IMR-90 (cell line): ENCODE measurements at regions not wholly inside any gene's neighbourhood (a gene's known extent, or its start where the extent isn't known, plus 50 kb on each side); places are given as distances from the start of the nearest gene placed in this dataset.

ENCODE experiments used
- ATAC-seq: fragments of 200-7000 bp; cut with Tn5 transposase; 2 replicates; pipeline ENCODE4 v1.9.1; 2020; ENCODE audit warnings: low read depth, mild to moderate bottlenecking, moderate library complexity
- BruUV-seq: library from RNA; stranded (reverse); fragments of 400-500 nt; replicated peaks from 2 replicates; lab custom pipeline; 2021; lab: Mats Ljungman, UMichigan
- CTCF ChIA-PET: fragments of 300-600 bp; formaldehyde crosslinking; extraction: SDS; loops from one replicate; lab custom pipeline; 2021; ENCODE audit warnings: antibody characterized with exemption; lab: Yijun Ruan, JAX
- POLR2A ChIA-PET: fragments of 300-600 bp; sonication (Branson Sonifier 250); formaldehyde crosslinking; loops from one replicate; lab custom pipeline; 2022; ENCODE audit warnings: antibody characterized with exemption; ENCODE audit not compliant: unreplicated experiment; lab: Charles Lee
- DNase-seq: peaks from one replicate; pipeline ENCODE4 v3.0.0; 2013
- H2AFZ ChIP-seq: replicated peaks from 2 replicates; pipeline ENCODE3; 2013; ENCODE audit warnings: low read length, mild to moderate bottlenecking; ENCODE audit not compliant: poor library complexity
- H2AK5ac ChIP-seq: 2 replicates; pipeline ENCODE4 v1.6.1; 2013; ENCODE audit warnings: low read depth, low read length, inconsistent platforms
- H2AK9ac ChIP-seq: replicated peaks from 2 replicates; pipeline ENCODE3; 2013; ENCODE audit warnings: mild to moderate bottlenecking, low read depth, low read length, moderate library complexity; ENCODE audit not compliant: poor library complexity
- H2BK120ac ChIP-seq: 2 replicates; pipeline ENCODE4 v1.6.1; 2013; ENCODE audit warnings: low read depth, low read length, inconsistent platforms
- H2BK15ac ChIP-seq: 3 replicates; pipeline ENCODE4 v1.6.1; 2013; ENCODE audit warnings: low read depth, low read length, inconsistent platforms
- H2BK20ac ChIP-seq: 2 replicates; pipeline ENCODE4 v1.6.1; 2013; ENCODE audit warnings: low read depth, mild to moderate bottlenecking, inconsistent platforms, low read length, moderate library complexity
- H2BK5ac ChIP-seq: 2 replicates; pipeline ENCODE4 v1.6.1; 2013; ENCODE audit warnings: mild to moderate bottlenecking, low read depth, low read length, inconsistent platforms; ENCODE audit not compliant: poor library complexity, severe bottlenecking
- H3K14ac ChIP-seq: replicated peaks from 2 replicates; pipeline ENCODE4 v1.6.1; 2013; ENCODE audit warnings: low read depth, low read length, inconsistent platforms
- H3K18ac ChIP-seq: 2 replicates; pipeline ENCODE4 v1.6.1; 2013; ENCODE audit warnings: low read depth, low read length, control low read depth
- H3K23ac ChIP-seq: 2 replicates; pipeline ENCODE4 v1.6.1; 2013; ENCODE audit warnings: low read depth, low read length, inconsistent platforms
- H3K27ac ChIP-seq: 2 replicates; pipeline ENCODE4 v1.5.1; 2013; ENCODE audit warnings: mild to moderate bottlenecking, control low read depth, low read length; ENCODE audit not compliant: insufficient read depth
- H3K27me3 ChIP-seq: 2 replicates; pipeline ENCODE4 v1.6.1; 2013; ENCODE audit warnings: low read length; ENCODE audit not compliant: control insufficient read depth, insufficient read depth
- H3K36me3 ChIP-seq: 2 replicates; pipeline ENCODE4 v1.6.1; 2013; ENCODE audit warnings: low read length, mixed read lengths; ENCODE audit not compliant: control insufficient read depth, insufficient read depth
- H3K4ac ChIP-seq: 2 replicates; pipeline ENCODE4 v1.6.1; 2013; ENCODE audit warnings: low read depth, low read length, inconsistent platforms
- H3K4me1 ChIP-seq: 2 replicates; pipeline ENCODE4 v1.6.1; 2013; ENCODE audit warnings: low read length, mixed read lengths; ENCODE audit not compliant: control insufficient read depth, insufficient read depth
- H3K4me2 ChIP-seq: 2 replicates; pipeline ENCODE4 v1.6.1; 2013; ENCODE audit warnings: low read depth, mild to moderate bottlenecking, control low read depth, low read length, moderate library complexity
- H3K4me3 ChIP-seq: 2 replicates; pipeline ENCODE4 v1.5.1; 2013; ENCODE audit warnings: low read depth, mild to moderate bottlenecking, control low read depth, low read length, moderate library complexity; ENCODE audit not compliant: insufficient read depth
- H3K56ac ChIP-seq: 2 replicates; pipeline ENCODE4 v1.6.1; 2013; ENCODE audit warnings: low read length, inconsistent platforms; ENCODE audit not compliant: insufficient read depth; ENCODE audit errors: extremely low read depth
- H3K79me1 ChIP-seq, 2 experiments: 2 replicates each; pipeline ENCODE4 v1.6.1; 2013; ENCODE audit warnings: low read length in 2 of 2, inconsistent platforms in 1 of 2, low read depth in 1 of 2
- H3K9ac ChIP-seq: 2 replicates; pipeline ENCODE4 v1.6.1; 2013; ENCODE audit warnings: low read depth, low read length, control low read depth
- H3K9me1 ChIP-seq: 2 replicates; pipeline ENCODE4 v1.6.1; 2013; ENCODE audit warnings: low read length, inconsistent platforms; ENCODE audit not compliant: insufficient read depth
- H3K9me3 ChIP-seq: 2 replicates; pipeline ENCODE4 v1.6.1; 2013; ENCODE audit warnings: low read length; ENCODE audit not compliant: control insufficient read depth, insufficient read depth
- H4K20me1 ChIP-seq: 2 replicates; pipeline ENCODE4 v1.6.1; 2013; ENCODE audit warnings: low read length, inconsistent platforms; ENCODE audit not compliant: insufficient read depth
- H4K5ac ChIP-seq: 2 replicates; pipeline ENCODE4 v1.6.1; 2013; ENCODE audit warnings: mild to moderate bottlenecking, low read depth, low read length, control low read depth
- H4K8ac ChIP-seq, 2 experiments: 2 replicates each; pipeline ENCODE4 v1.6.1; 2013; ENCODE audit warnings: low read depth in 2 of 2, low read length in 2 of 2, control low read depth in 1 of 2, inconsistent platforms in 1 of 2
- H4K91ac ChIP-seq: 2 replicates; pipeline ENCODE4 v1.6.1; 2013; ENCODE audit warnings: low read depth, low read length, inconsistent platforms; ENCODE audit not compliant: insufficient read depth
- BHLHE40 ChIP-seq: fragments of 150-350 bp; IDR thresholded peaks from 2 replicates; pipeline ENCODE4 v1.6.1; 2016; ENCODE audit warnings: mild to moderate bottlenecking, low read depth, low read length
- CHD1 ChIP-seq: IDR thresholded peaks from 2 replicates; pipeline ENCODE4 v1.6.1; 2012; ENCODE audit warnings: low read depth, low read length, improper control_type of control experiment
- FOS ChIP-seq: fragments of 150-350 bp; IDR thresholded peaks from 2 replicates; pipeline ENCODE4 v1.6.1; 2016; ENCODE audit warnings: low read depth, low read length
- MAFK ChIP-seq: IDR thresholded peaks from 2 replicates; pipeline ENCODE4 v1.6.1; 2012; ENCODE audit warnings: low read depth, low read length, improper control_type of control experiment
- MAZ ChIP-seq: IDR thresholded peaks from 2 replicates; pipeline ENCODE4 v1.6.1; 2012; ENCODE audit warnings: low read depth, mild to moderate bottlenecking, low read length, improper control_type of control experiment, moderate library complexity, borderline replicate concordance
- MXI1 ChIP-seq: IDR thresholded peaks from 2 replicates; pipeline ENCODE4 v1.6.1; 2012; ENCODE audit warnings: low read depth, mild to moderate bottlenecking, low read length, moderate library complexity, borderline replicate concordance
- POLR2A ChIP-seq: IDR thresholded peaks from 2 replicates; pipeline ENCODE4 v1.6.1; 2012; ENCODE audit warnings: mild to moderate bottlenecking, low read depth, low read length
- RAD21 ChIP-seq: IDR thresholded peaks from 2 replicates; pipeline ENCODE4 v1.6.1; 2012; ENCODE audit warnings: low read length, improper control_type of control experiment
- RFX5 ChIP-seq: IDR thresholded peaks from 2 replicates; pipeline ENCODE4 v1.8.0; 2012; ENCODE audit warnings: low read depth, mild to moderate bottlenecking, low read length, moderate library complexity
- SMC3 ChIP-seq: fragments of 150-350 bp; IDR thresholded peaks from 2 replicates; pipeline ENCODE4 v1.6.1; 2016; ENCODE audit warnings: low read depth, mild to moderate bottlenecking, antibody characterized with exemption, low read length, moderate library complexity
- WGBS, 2 experiments: methylation state at CpG; one replicate each; pipeline versions ENCODE4 v1.1.5 to v1.1.7; 2013; ENCODE audit warnings: missing lambda C conversion rate in 2 of 2; ENCODE audit not compliant: insufficient read length in 1 of 2; ENCODE audit errors: extremely low coverage in 2 of 2; 5-methylcytosine and 5-hydroxymethylcytosine counted together
- dilution Hi-C: fragments of 300-500 bp; cut with HindIII; formaldehyde crosslinking; loops from one replicate; pipeline ENCODE4 v1.14.3; 2018; ENCODE audit warnings: low sequenced_read_pairs; ENCODE audit not compliant: unreplicated experiment
- in situ Hi-C: fragments of 300-500 bp; cut with MboI; formaldehyde crosslinking; loops from 3 replicates; pipeline ENCODE4 v1.14.3; 2019; ENCODE audit warnings: low sequenced_read_pairs, inconsistent platforms, mixed read lengths
- intact Hi-C: fragments of 100-400 bp; cut with micrococcal nuclease; formaldehyde crosslinking; loops from 2 replicates; pipeline ENCODE4 v1.10.0; 2022
- TF ChIP-seq, protein P1 (sequence below): fragments of 150-350 bp; IDR thresholded peaks from 2 replicates; pipeline ENCODE4 v1.6.1; 2016; ENCODE audit warnings: low read depth, mild to moderate bottlenecking, low read length, moderate library complexity, borderline replicate concordance
- TF ChIP-seq, protein P2 (sequence below): fragments of 150-350 bp; IDR thresholded peaks from 2 replicates; pipeline ENCODE4 v1.6.1; 2017; ENCODE audit warnings: mild to moderate bottlenecking, antibody characterized with exemption, low read length, low read depth
- TF ChIP-seq, protein P3 (sequence below): conservative IDR thresholded peaks from 2 replicates; pipeline ENCODE4 v1.5.1; 2012; ENCODE audit warnings: mild to moderate bottlenecking, low read depth, low read length, improper control_type of control experiment

DNA sequence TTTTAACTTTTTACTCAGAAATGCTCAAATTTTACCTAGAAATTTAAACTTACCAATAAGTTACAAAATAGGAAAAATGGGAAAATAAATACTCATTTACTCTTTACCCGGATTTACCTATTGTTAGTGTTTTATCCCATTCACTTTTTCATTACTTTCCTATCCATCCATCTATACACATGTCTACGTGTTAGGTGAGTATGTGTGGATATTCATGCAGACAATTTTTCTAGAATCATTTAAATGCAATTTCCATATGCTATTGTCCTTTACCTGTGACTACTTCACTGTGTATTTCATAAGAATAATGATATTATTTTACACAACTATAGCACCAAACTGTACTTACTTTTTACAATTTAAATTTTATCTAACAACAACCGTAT is 896.6 kb upstream of the INTU start:
- Histone ChIP-seq H2AFZ (no peak overlapping the region), H2BK20ac (no peak overlapping the region), H3K23ac (no peak overlapping the region), H2BK5ac (no peak overlapping the region), H2BK120ac (no peak overlapping the region), H2BK15ac (no peak overlapping the region), H3K4ac (no peak overlapping the region), H3K18ac (no peak overlapping the region), H3K9ac (no peak overlapping the region), H3K4me2 (no peak overlapping the region), H2AK9ac (no peak overlapping the region), H3K14ac (no peak overlapping the region), H4K20me1 (no peaks in the 10 kb centered on the region), H3K27ac (no peak overlapping the region), H3K56ac (no peak overlapping the region), H4K91ac (no peak overlapping the region), H3K4me3 (no peak overlapping the region), H4K8ac (no peak overlapping the region), H4K5ac (no peak overlapping the region), H3K4me1 (no peaks in the 10 kb centered on the region), H3K9me1 (no peaks in the 10 kb centered on the region), H3K9me3 (no peaks in the 10 kb centered on the region), H3K36me3 (no peaks in the 10 kb centered on the region), H3K79me1 (no peaks in the 10 kb centered on the region), H3K27me3 (no peaks in the 10 kb centered on the region), H2AK5ac (no peak overlapping the region)
- WGBS, 2 experiments = 100% methylated on average over 1 of the region's 3 CpGs; no CpG with 5 or more reads in 1 of the 2 experiments
- CTCF ChIA-PET = no interaction called here
- dilution Hi-C loops (no loop called here), in situ Hi-C loops (no loop called here), intact Hi-C loops (no loop called here)
- DNase-seq = no peak
- ATAC-seq = no peak
- no TSS peak for BruUV-seq
- TF ChIP-seq CHD1 (no peak), RAD21 (no peak), BHLHE40 (no peak), FOS (no peak), RFX5 (no peak), POLR2A (no peak), MAZ (no peak), SMC3 (no peak), MAFK (no peak), MXI1 (no peak)
- TF ChIP-seq, protein P1, sequence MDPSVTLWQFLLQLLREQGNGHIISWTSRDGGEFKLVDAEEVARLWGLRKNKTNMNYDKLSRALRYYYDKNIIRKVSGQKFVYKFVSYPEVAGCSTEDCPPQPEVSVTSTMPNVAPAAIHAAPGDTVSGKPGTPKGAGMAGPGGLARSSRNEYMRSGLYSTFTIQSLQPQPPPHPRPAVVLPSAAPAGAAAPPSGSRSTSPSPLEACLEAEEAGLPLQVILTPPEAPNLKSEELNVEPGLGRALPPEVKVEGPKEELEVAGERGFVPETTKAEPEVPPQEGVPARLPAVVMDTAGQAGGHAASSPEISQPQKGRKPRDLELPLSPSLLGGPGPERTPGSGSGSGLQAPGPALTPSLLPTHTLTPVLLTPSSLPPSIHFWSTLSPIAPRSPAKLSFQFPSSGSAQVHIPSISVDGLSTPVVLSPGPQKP = no peak
- TF ChIP-seq, protein P2, sequence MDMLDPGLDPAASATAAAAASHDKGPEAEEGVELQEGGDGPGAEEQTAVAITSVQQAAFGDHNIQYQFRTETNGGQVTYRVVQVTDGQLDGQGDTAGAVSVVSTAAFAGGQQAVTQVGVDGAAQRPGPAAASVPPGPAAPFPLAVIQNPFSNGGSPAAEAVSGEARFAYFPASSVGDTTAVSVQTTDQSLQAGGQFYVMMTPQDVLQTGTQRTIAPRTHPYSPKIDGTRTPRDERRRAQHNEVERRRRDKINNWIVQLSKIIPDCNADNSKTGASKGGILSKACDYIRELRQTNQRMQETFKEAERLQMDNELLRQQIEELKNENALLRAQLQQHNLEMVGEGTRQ = no peak
- TF ChIP-seq, protein P3, sequence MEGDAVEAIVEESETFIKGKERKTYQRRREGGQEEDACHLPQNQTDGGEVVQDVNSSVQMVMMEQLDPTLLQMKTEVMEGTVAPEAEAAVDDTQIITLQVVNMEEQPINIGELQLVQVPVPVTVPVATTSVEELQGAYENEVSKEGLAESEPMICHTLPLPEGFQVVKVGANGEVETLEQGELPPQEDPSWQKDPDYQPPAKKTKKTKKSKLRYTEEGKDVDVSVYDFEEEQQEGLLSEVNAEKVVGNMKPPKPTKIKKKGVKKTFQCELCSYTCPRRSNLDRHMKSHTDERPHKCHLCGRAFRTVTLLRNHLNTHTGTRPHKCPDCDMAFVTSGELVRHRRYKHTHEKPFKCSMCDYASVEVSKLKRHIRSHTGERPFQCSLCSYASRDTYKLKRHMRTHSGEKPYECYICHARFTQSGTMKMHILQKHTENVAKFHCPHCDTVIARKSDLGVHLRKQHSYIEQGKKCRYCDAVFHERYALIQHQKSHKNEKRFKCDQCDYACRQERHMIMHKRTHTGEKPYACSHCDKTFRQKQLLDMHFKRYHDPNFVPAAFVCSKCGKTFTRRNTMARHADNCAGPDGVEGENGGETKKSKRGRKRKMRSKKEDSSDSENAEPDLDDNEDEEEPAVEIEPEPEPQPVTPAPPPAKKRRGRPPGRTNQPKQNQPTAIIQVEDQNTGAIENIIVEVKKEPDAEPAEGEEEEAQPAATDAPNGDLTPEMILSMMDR = no peak
- POLR2A ChIA-PET = no interaction called here
